HG03521 (cell line): ENCODE measurements at regions not wholly inside any gene's neighbourhood (a gene's known extent, or its start where the extent isn't known, plus 50 kb on each side); places are given as distances from the start of the nearest gene placed in this dataset.
"Not testable (repeated sequence)": the region's sequence is repeated elsewhere in the genome, so short reads cannot be mapped to it uniquely, and the experiment has no call there.

ENCODE experiments used
- ATAC-seq: cut with Tn5 transposase; IDR thresholded peaks from one replicate; pipeline ENCODE4 v1.9.1; 2021; ENCODE audit warnings: mild to moderate bottlenecking, moderate library complexity; ENCODE audit not compliant: unreplicated experiment

DNA sequence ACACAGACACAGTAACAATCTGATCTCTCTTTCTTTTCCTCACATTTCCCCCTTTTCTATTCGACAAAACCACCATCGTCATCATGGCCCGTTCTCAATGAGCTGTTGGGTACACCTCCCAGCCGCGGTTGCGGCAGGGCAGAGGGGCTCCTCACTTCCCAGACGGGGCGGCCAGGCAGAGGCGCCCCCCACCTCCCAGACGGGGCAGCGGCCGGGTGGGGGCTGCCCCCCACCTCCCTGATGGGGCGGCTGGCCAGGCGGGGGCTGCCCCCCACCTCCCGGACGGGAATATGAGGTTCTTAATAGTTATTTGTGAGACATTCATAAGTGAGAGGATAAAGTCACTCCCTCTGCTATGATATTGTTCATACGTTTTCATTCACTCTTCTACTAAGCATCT lies 229.7 kb downstream of the CD109 start:
- ATAC-seq, result not testable (repeated sequence)

DNA sequence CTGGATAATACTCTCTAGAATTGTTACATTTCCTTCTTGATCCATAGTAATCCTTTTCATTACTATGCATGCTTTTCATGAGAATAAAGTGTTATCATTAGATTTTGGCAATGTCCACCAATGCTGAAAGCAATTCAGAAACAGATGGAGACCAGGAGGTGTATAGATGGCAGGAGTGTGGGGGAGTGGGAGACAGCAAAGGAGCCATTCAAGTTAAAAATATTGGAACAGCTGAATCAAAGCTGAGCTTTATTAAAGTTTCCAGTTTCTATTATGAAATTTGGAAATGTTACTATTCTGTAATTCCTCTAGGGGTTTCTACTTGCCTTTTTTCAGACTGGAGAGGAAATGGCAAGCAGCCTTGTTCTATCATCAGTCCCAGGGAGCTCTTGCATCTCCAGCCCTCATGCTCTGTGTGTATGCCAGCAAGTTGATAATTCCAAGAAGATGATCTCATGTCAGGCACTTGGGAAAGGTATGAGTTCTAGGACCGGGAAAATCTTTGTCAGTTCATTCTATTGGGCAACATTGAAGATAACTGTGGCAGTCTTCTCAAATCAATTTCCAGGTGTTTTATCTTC lies 228.0 kb downstream of the CD109 start:
- ATAC-seq, result no peak

DNA sequence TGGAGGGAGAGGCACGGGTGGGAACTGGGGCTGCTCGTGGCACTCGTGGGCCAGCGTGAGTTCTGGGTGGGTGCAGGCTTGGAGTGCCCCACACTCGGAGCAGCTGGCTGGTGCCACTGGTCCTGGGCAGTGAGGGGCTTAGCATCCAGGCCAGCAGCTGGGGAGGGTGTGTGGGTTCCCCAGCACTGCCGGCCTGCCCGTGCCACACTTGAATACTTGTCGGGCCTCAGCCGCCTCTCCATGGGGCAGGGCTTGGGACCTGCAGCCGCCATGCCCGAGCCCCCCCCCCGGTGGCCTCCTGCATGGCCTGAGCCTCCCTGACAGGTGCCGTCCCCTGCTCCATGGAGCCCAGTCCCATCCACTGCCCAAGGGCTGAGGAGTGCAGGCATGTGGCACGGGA lies 207.2 kb downstream of the CD109 start:
- no peak for ATAC-seq

DNA sequence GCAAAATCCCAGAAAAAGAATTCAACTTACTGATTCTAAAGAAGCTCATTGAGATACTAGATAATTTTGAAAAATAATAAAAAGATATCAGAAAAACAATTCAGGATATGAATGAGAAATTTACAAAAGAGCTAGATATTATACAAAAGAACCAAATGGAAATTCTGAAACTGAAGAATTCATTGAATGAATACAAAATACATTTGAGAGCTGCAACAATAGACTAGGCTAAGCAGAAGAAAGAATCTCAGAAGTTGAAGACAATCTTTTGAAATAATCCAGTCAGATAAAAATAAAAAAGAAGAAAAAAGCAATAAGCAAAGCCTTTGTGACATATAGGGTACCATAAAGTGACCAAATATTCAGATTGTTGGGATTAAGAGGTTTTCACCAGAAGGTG lies 206.0 kb downstream of the CD109 start:
- ATAC-seq, result no peak

DNA sequence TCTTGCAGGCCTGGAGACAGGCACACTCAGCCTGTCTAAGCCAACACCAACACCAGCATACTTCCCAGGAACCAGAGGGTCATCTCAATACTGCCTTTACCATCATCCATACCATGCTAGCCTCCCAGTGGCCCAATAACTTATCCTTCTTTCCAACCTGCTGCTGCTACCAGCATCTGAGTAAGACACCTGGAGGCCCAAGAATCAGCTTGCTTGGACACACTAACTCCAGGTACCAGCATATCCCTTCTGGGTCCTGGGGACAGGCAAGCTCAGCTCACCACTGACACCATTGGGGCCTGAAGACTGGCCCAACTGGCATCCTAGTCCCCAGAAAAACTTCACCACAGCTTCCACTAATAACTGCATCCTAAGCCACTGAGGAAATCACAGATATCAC lies 205.3 kb downstream of the CD109 start:
- ATAC-seq, result no peak

DNA sequence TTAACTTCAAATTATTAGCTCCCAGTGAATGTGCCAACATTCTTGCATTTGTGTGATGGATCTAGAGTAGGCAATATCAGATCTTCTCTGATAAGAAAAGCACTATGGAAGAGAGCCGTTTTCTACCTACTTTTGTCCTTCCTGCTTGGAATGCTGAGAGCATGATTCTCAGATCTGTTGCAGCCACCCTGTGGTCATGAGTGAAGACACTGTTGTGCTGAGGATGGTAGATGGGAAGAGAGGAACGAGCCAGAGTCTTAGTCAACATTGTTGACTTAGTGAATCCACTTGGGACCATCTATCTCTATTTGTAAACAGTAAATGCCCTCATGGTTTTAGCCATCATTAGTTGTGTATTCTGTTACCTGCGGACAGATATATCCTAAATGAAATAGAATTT lies 202.6 kb downstream of the CD109 start:
- no peak for ATAC-seq

DNA sequence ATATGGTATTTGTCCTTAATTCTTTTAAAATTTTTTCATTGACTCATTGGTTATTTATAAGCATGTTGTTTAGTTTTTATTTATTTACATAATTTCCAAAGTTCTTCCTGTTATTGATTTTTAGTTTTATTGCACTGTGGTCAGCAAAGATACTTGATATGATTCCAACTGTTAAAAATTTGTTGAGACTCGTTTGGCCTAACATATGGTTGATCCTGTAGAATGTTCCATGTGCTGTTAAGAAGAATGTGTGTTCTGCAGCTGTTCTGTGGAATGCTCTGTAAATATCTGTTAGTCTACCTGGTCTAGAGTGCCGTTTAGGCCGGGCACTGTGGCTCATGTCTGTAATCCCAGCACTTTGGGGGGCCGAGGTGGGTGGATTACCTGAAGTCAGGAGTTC lies 197.7 kb downstream of the CD109 start:
- no peak for ATAC-seq

DNA sequence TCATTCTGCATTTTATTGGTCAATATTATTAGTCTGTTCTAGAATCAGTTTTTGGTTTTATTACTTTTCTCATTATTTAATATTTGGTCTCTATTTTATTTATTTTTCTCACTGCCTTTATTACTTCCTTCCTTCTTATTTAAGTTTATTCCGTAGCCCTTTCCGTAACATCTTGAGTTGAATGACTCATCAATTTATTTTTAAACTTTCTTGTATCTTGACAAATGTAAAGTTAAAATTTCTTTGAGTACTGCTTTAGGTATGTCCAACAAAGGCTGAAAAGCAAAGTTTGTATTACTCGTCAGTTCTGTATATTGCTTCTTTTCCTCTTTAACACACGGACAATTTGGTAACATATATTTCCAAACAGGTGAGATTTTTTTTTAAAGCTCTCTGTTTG lies 192.0 kb downstream of the CD109 start:
- no peak for ATAC-seq

DNA sequence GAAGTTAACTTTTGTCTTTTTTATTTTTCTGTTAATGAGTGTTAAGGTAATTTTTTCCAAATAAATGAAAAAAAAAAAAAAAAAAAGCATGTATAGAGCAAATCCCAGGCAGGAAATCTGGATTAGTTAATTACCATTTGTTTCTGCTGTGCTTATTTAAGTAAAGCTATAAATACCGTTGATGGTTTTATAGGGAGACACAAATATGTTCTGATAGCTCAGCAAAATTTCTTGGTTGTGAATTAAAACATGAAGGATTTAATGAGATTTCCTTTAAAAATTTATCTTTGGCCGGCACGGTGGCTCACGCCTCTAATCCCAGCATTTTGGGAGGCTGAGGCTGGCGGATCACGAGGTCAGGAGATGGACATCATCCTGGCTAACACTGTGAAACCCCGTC lies 189.4 kb downstream of the CD109 start:
- no peak for ATAC-seq

DNA sequence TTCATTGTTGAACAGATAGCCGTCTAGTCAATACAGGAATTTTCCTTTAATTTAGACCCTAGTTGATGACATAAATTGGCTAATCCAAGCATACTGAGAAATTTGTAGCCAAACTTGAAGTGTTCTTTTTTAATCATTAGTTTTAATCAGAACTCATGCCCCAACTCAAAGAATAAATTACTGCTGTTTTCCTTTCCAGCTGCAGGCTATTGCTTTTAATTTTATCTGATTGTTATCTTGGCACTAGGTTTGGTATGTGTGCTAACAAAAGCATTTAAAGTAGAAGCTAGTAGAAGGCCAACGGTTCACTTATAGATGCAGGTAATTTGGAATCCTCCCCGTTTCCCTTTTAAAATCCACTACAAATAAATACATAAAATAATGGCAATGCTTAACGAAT lies 188.5 kb downstream of the CD109 start:
- ATAC-seq, result no peak

DNA sequence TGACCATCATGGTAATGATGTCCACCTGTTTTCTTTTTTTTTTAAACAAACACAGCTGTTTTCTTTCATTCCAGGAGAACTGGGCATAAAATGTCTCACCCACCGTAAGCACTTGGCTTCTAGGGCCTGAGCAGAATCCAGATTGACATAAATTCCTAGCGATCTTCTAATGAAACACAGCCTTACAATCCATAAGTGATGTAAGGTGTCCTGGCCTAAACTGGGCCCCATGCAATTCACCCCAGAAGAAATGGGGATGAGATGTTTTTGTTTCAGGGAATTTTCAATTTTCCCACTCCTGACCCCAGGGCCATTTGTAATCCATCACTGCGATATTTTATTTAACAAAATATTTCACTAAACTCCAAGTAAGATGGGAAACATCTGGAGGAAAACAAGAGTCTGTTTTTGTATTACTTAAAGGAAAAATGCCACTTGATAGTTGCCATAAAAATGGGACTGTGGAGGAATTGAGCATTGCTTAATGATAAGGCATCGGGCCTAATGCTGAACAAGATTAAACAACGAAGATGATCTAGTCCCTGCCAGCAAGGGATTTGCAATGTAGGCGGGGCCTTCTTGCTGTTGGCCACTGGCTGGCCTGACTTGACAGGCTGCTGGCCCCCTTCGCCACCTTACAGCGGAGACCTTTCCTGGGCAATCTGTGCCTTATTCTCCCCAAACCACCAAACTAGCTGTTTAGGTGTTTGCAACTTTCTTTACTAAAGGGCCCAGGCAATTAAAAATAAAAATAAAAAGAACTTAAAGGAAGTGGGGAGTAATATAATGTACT lies 183.7 kb downstream of the CD109 start:
- no peak for ATAC-seq

DNA sequence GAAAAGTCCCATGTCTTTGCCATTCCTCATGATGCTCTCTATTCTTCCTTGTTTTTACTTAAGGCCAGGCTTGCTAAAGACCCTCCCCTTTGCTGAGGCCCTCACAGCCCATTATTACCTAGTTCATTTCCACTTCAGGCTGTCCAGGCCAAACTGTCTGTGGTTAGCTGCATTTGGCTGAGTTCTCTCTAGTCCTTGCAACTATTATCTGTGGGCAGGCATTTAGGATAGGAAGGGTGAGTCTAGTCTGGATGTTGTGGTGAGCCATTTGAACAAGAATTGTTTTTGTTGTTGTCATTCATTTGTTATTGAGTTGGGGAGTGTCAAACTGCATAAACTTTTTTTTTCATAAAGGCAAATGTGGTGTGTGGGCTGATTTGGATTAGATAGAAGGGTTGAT lies 182.4 kb downstream of the CD109 start:
- ATAC-seq, result no peak
